GM10266 (cell line): ENCODE measurements at regions not wholly inside any gene's neighbourhood (a gene's known extent, or its start where the extent isn't known, plus 50 kb on each side); places are given as distances from the start of the nearest gene placed in this dataset.
"Not testable (repeated sequence)": the region's sequence is repeated elsewhere in the genome, so short reads cannot be mapped to it uniquely, and the experiment has no call there.

ENCODE experiments used
- DNase-seq: peaks from one replicate; pipeline ENCODE4 v3.0.0; 2012; ENCODE audit errors: extremely low spot score
- TF ChIP-seq, protein P1 (sequence below): IDR thresholded peaks from 2 replicates; pipeline ENCODE4 v1.5.1; 2012; ENCODE audit warnings: mild to moderate bottlenecking, low read depth; ENCODE audit not compliant: control insufficient read depth, insufficient read depth; ENCODE audit errors: missing control alignments

DNA sequence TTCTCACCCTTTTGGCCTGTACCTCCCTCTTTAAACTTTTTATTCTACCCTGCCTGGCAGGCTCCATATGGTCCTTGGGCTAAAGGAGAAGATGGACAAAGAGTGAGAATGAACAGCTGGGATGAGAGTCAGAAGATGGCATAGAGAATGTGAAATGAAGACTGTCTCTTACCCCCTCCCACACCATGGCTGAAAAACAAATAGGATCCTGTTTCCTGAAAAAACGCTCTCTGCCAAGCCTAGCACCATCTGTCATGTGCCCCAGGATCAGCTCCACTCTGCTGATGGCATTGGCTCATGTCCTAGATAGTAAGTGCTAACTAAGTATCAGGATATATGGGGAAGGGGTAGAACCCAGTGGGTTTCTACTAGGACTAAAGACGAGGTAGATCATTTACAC is 238.6 kb downstream of the MEX3B start:
- TF ChIP-seq, protein P1, sequence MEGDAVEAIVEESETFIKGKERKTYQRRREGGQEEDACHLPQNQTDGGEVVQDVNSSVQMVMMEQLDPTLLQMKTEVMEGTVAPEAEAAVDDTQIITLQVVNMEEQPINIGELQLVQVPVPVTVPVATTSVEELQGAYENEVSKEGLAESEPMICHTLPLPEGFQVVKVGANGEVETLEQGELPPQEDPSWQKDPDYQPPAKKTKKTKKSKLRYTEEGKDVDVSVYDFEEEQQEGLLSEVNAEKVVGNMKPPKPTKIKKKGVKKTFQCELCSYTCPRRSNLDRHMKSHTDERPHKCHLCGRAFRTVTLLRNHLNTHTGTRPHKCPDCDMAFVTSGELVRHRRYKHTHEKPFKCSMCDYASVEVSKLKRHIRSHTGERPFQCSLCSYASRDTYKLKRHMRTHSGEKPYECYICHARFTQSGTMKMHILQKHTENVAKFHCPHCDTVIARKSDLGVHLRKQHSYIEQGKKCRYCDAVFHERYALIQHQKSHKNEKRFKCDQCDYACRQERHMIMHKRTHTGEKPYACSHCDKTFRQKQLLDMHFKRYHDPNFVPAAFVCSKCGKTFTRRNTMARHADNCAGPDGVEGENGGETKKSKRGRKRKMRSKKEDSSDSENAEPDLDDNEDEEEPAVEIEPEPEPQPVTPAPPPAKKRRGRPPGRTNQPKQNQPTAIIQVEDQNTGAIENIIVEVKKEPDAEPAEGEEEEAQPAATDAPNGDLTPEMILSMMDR = no peak
- no peak for DNase-seq

DNA sequence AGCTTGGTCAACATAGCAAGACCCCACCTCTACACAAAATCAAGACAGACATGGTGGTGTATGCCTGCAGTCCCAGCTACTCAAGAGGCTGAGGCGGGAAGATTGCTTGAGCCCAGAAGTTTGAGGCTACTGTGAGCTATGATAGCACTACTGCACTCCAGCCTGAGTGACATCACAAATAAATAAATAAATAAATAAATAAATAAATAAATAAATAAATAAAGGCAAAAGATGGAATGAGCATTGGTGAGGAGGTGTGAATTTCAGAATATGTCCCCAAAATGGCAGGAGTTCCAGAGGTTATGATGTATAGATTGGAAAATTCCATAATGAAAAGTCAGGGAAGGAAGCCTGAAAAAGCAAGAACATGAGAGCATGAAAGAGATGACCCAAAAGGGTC is 249.9 kb downstream of the MEX3B start:
- TF ChIP-seq, protein P1 = no peak
- DNase-seq = no peak

DNA sequence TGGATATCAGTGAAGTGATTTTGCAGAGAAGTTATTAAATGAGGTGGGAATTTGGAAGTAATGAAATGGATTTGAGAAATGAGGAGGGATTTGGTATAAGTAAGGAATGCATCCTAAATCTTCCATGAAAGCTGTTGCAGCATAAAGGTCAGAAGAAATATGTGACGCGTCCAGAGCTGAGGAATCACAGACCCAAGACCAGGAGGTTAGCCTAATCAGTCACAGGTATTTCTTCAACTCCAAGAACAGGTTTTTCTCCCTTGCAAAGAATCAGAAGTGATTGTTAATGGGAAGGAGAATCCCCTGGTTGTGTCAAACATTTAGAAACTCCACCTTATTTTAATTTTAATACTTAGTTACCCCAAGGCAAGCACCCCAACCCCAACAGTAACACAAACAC is 253.2 kb downstream of the MEX3B start:
- DNase-seq = no peak
- TF ChIP-seq, protein P1 = no peak

DNA sequence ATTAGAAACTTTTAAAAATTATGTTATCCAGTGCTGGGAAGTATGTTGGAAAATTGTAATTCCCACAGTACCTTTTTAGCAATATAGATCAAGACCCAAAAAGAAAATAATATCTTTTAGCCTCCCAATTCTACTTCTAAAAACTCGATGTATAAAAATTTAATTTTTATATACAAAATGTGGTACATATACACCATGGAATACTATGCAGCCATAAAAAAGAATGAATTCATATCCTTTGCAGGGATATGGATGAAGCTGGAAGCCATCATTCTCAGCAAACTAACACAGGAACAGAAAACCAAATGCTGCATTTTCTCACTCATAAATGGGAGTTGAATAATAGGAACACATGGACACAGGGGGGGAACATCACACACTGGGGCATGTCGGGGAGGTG is 254.5 kb downstream of the MEX3B start:
- DNase-seq = not testable (repeated sequence)

DNA sequence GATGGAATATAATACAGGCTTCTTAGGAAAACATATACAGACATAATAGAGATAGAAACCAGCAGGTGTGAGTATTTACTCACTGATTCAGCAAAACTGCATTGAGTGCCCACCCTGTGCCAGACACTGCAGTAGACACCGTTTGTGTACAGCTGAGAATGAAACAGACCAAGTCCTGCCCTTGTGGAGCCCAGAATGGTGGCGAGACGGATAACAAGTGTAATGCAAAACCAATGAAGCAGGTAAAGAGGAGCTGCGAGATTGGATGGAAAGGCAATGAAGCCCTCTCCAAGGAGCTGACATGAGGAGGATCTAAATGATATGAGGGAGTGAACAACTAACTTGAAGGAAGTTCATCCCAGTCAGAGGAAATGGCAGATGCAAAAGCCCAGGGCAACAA is 256.4 kb downstream of the MEX3B start:
- no peak for DNase-seq
- TF ChIP-seq, protein P1 = no peak

DNA sequence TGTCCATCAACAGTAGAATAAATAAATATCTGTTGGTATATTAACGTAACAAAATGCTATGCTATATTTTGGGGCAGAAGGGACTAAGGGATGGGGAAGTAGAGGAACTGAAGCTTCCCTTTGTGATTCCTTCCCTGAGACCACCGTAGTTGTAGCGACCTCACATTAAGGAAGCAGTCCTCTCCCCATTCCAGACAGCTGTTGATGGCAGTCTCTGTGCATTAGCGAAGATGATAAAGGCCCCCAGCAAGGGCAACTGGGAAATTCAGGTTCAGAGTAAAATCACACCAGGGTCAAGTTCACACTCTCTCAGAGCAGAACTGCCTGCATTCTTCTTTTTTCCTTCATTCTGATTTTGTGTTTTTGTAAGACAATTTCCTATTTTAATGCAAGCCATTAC is 259.0 kb downstream of the MEX3B start:
- no peak for DNase-seq
- TF ChIP-seq, protein P1 = no peak

DNA sequence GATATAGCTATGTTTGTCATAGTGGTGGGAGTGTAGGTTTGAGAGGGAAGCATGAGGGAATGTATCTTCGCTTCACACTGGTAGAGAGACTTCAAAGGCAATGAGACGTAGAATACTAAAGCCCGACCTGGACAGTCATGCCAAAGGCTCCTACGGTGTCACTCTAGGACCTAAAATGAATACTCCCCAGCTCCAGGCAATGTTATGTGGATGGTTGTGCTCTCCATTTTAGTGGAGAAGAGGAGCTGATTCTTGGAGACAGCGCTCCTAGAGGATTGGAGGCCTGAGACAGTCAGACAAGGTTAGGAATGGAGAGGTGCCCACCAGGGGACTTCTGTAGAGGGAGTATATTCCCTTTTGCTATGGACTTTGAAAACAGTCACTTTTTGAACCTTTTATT is 260.1 kb downstream of the MEX3B start:
- no peak for DNase-seq
- TF ChIP-seq, protein P1 = no peak

DNA sequence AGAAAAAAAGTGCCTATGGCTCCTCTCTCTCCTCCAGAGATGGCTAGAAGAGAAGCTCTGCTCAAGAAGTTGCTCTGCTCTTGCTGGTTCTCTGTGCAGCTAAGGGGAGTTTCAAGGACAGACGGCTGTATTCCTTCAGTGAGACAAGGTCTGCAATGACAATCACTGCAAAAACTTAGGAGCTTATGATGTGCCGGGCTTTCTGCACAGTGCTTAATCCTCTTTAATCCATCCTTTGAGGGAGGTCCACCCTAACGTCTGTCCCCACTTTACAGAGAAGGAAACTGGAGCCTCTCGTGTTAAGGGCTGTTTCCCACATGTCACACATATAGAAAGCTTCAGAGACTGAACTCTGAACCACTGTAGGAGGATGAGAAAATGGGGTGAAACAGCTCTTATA is 260.6 kb downstream of the MEX3B start:
- no peak for DNase-seq
- TF ChIP-seq, protein P1 = no peak
